ENCODE measurements at regions not wholly inside any gene's neighbourhood (a gene's known extent, or its start where the extent isn't known, plus 50 kb on each side); places are given as distances from the start of the nearest gene placed in this dataset.

DNA sequence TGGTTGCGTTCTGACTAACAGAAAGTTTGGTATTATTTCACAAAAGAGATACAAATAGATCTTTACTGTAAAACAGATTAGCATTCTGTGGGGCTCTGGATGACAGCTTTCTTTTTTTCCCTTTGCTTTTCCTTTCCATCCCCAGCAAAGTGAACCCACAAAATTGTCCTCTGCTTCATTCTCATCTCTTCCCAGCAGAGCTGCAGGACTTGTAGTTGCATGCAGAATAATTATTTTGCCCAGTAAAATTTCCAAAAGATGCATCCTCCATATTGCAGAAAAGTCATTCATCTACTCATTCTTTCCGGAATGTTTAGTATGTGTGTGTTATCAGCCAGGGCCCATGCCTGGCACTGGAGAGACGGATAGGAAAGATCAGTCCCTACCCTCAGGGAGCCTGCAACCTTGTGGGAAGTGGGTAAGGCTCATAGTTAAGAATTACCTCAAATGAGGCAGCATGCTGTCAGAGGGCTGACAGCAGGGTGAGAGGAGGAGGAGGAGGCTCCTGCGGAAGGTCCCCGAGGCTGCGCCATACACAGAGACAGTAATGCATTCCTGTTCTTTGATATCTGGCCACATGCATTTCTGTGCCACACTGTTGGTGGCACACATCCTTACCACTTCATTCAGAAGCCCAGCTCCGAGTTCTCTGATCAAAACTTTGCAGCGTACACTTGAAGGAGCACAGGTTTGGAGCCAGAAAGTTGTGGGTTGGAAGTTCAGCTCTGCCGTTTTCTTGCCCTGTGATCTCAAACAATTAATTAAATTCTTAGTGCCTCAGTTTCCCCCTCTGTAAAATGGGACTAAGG lies 225.4 kb downstream of the MYCN start:
- TF ChIP-seq POLR2A (IDR thresholded peaks at IDR 0.05) (no peak), CTCF (IDR thresholded peaks at IDR 0.05) (no peak)
- Histone ChIP-seq H3K27ac (no peak overlapping the region), H3K27me3 (peaks cover 0 to 13% (median 0%) of the 10 kb centered on the region in 4 donors), H3K4me3 (no peak overlapping the region), H3K4me1 (no peaks in the 10 kb centered on the region), H3K36me3 (no peaks in the 10 kb centered on the region), H3K9me3 (no peaks in the 10 kb centered on the region)
- no peak for DNase-seq
- intact Hi-C loops (cut with DNase I): no loop called here
- WGBS, 2 donors: 80 to 88% methylated on average over 8 to 9 of the region's 9 CpGs

DNA sequence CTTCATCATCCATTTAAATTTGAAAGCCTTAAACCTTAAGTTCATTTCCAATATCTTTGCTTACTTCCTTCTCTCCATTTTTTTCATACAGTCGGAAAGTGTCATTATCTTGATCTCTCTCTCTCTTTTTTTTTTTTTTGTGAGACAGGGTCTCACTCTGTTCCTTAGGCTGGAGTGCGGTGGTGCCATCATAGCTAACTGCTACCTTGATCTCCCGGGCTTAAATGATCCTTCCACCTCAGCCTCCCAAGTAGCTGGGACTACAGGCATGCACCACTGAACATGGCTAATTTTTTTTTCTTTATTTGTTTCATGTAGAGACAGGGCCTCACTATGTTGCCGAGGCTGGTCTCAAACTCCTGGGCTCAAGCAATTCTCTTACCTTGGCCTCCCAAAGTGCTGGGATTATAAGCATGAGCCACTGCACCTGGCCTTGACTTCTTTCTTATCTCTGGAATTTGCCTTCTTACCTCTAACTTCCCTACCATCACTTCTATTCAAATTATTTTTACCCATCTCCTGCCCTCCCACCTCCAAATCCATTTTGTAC lies 222.2 kb downstream of the MYCN start:
- TF ChIP-seq POLR2A (IDR thresholded peaks at IDR 0.05): no peak
- no peak for TF ChIP-seq CTCF (IDR thresholded peaks at IDR 0.05)
- no peaks in the 10 kb centered on the region for H3K36me3 ChIP-seq
- WGBS, 2 donors: 79 to 96% methylated on average over 4 of the region's 4 CpGs
- no peak overlapping the region for H3K4me3 ChIP-seq
- no peak for DNase-seq
- H3K9me3 ChIP-seq: no peaks in the 10 kb centered on the region
- H3K27ac ChIP-seq: no peak overlapping the region
- no peaks in the 10 kb centered on the region for H3K4me1 ChIP-seq
- intact Hi-C loops (cut with DNase I): no loop called here
- peaks cover 0 to 17% (median 0%) of the 10 kb centered on the region in 4 donors for H3K27me3 ChIP-seq

DNA sequence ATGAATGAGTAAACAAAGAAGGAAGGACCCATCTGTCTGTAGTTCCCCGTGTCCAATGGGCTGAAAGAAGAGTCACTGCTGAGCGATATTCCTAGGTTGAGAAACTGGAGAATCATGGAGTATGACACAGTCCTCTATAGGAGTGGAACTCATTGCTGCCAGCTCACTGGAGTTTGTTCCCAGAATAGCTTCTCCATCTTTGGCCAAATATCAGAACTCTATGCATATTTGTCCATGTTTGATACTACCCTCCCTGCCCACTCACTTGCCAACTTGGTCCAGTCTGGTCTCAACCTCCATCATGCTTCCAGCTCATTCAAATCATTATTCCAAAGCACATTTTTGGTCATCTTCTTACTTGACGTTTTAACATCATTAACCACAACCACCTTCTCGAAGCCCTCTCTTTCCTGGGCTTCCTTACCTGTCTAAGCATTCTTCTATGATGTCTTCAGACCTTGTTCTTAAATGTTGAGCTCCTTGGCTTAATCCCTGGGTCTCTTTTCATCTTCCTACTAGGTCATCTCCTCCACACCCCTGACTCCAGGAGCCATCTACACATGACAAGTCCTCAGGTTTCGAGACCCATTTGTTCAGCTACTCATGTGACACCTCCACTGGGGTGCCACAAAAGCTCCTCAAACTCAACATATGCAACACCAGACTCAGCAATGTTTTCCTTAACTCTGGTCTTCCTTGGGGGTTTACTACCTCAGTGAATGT lies 221.6 kb downstream of the MYCN start:
- Histone ChIP-seq H3K27ac (no peak overlapping the region), H3K27me3 (peaks cover 0 to 14% (median 0%) of the 10 kb centered on the region in 4 donors), H3K36me3 (no peaks in the 10 kb centered on the region), H3K9me3 (no peaks in the 10 kb centered on the region), H3K4me3 (no peak overlapping the region), H3K4me1 (no peaks in the 10 kb centered on the region)
- TF ChIP-seq CTCF (IDR thresholded peaks at IDR 0.05): no peak
- no peak for TF ChIP-seq POLR2A (IDR thresholded peaks at IDR 0.05)
- no peak for DNase-seq
- WGBS, 2 donors: 71 to 84% methylated on average over 5 of the region's 5 CpGs
- intact Hi-C loops (cut with DNase I): no loop called here

GRCh38 chr2:16161085-16161565 lies 220.8 kb downstream of the MYCN start:
- no peak for DNase-seq
- intact Hi-C loops (cut with DNase I): no loop called here
- no peaks in the 10 kb centered on the region for H3K36me3 ChIP-seq
- no peak overlapping the region for H3K27ac ChIP-seq
- no peak overlapping the region for H3K4me3 ChIP-seq
- TF ChIP-seq CTCF (IDR thresholded peaks at IDR 0.05) (no peak), POLR2A (IDR thresholded peaks at IDR 0.05) (no peak)
- H3K27me3 ChIP-seq: peaks cover 0 to 6% (median 0%) of the 10 kb centered on the region in 4 donors
- 25 to 35% methylated on average over 2 of the region's 2 CpGs for WGBS, 2 donors
- H3K9me3 ChIP-seq: no peaks in the 10 kb centered on the region
- H3K4me1 ChIP-seq: no peaks in the 10 kb centered on the region
